ENCODE measurements at regions not wholly inside any gene's neighbourhood (a gene's known extent, or its start where the extent isn't known, plus 50 kb on each side); places are given as distances from the start of the nearest gene placed in this dataset.
A peak's percentile ranks its signal among the peaks of the same experiment; 100 is the strongest.

DNA sequence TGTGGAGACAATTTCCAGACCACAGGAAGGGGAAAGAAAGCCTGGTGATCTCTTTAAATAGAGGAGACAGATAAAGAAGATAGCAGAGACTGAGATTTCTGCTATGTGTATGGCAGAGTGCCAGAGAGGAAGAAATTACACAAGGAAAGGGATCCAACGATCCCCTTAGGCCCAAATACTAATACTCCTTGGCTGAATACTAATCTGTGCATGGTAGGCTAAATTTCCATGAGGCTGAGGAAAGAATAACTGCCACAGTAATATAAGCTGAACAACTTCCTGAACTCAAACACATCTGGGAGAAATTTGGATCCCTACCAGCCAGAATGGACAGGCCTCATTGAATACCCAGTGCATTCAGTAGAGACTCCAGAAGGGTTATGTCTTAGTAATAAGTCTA, 83.3 kb upstream of the TNFAIP3 start:
- no peak overlapping the region for H3K9ac ChIP-seq (ENCODE audit: low read length in 3 of 3)
- TF ChIP-seq, protein P1, sequence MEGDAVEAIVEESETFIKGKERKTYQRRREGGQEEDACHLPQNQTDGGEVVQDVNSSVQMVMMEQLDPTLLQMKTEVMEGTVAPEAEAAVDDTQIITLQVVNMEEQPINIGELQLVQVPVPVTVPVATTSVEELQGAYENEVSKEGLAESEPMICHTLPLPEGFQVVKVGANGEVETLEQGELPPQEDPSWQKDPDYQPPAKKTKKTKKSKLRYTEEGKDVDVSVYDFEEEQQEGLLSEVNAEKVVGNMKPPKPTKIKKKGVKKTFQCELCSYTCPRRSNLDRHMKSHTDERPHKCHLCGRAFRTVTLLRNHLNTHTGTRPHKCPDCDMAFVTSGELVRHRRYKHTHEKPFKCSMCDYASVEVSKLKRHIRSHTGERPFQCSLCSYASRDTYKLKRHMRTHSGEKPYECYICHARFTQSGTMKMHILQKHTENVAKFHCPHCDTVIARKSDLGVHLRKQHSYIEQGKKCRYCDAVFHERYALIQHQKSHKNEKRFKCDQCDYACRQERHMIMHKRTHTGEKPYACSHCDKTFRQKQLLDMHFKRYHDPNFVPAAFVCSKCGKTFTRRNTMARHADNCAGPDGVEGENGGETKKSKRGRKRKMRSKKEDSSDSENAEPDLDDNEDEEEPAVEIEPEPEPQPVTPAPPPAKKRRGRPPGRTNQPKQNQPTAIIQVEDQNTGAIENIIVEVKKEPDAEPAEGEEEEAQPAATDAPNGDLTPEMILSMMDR (IDR thresholded peaks at IDR 0.05; ENCODE audit: borderline replicate concordance, extremely low read depth, insufficient read depth): no peak
- H3K27me3 ChIP-seq (ENCODE audit: control insufficient read depth, insufficient read depth, low read length): no peaks in the 10 kb centered on the region
- no peaks in the 10 kb centered on the region for H3K9me3 ChIP-seq (ENCODE audit: control insufficient read depth in 2 of 3, insufficient read depth in 1 of 3, low read length in 3 of 3)
- DNase-seq: no peak
- intact Hi-C loops (cut with DNase I): no loop called here
- H3K36me3 ChIP-seq (ENCODE audit: control insufficient read depth in 2 of 3, insufficient read depth in 3 of 3, low read length in 3 of 3): no peaks in the 10 kb centered on the region
- no peak for FAIRE-seq
- no peak overlapping the region for H3K27ac ChIP-seq (ENCODE audit: low read depth in 2 of 2, low read length in 2 of 2)
- no peaks in the 10 kb centered on the region for H3K4me1 ChIP-seq (ENCODE audit: control insufficient read depth in 2 of 3, insufficient read depth in 2 of 3, low read depth in 1 of 3, low read length in 3 of 3)
- H3K4me3 ChIP-seq (ENCODE audit: low read length in 3 of 3): no peak overlapping the region

DNA sequence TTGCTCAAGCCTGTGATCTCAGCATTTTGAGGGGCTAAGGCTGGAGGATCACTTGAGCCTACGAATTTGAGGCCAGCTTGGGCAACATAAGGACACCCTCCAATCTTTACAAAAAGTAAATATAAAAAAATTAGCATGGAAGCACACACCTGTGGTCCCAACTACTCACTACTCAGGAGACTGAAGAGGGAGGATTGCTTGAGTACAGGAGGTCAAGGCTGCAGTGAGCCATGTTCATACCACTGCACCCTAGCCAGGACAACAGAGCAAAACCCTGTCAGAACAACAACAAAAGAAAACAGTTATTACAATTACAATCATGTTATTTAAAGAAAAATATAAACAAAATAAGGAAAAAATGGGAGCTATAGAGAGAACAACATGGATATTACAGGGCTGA, 82.5 kb upstream of the TNFAIP3 start:
- FAIRE-seq (no peak), DNase-seq (no peak)
- intact Hi-C loops (cut with DNase I): no loop called here
- Histone ChIP-seq H3K27ac (ENCODE audit: low read depth in 2 of 2, low read length in 2 of 2) (no peak overlapping the region), H3K36me3 (ENCODE audit: control insufficient read depth in 2 of 3, insufficient read depth in 3 of 3, low read length in 3 of 3) (no peaks in the 10 kb centered on the region), H3K4me3 (ENCODE audit: low read length in 3 of 3) (no peak overlapping the region), H3K9me3 (ENCODE audit: control insufficient read depth in 2 of 3, insufficient read depth in 1 of 3, low read length in 3 of 3) (no peaks in the 10 kb centered on the region), H3K4me1 (ENCODE audit: control insufficient read depth in 2 of 3, insufficient read depth in 2 of 3, low read depth in 1 of 3, low read length in 3 of 3) (no peaks in the 10 kb centered on the region), H3K27me3 (ENCODE audit: control insufficient read depth, insufficient read depth, low read length) (no peaks in the 10 kb centered on the region), H3K9ac (ENCODE audit: low read length in 3 of 3) (no peak overlapping the region)
- TF ChIP-seq, protein P1 (IDR thresholded peaks at IDR 0.05; ENCODE audit: borderline replicate concordance, extremely low read depth, insufficient read depth): no peak

DNA sequence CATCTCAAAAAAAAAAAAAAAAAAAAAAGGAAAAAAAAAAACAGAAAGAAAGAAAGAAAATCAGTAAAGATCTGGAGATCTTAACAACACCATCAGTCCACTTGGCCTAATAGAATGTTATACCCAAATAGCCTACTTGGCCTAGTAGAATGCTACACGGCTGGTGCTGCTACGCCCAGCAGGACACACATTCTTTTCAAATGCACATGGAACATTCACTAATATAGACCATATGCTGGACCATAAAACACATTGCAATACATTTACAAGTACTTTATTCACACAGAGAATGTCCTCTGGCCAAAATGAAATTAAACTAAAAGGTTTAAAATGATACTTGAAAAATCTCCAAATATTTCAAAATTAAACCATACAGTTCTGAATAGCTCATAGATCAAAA, 80.0 kb upstream of the TNFAIP3 start:
- no peak overlapping the region for H3K4me3 ChIP-seq (ENCODE audit: low read length in 3 of 3)
- no peaks in the 10 kb centered on the region for H3K36me3 ChIP-seq (ENCODE audit: control insufficient read depth in 2 of 3, insufficient read depth in 3 of 3, low read length in 3 of 3)
- FAIRE-seq (no peak), DNase-seq (no peak)
- no peaks in the 10 kb centered on the region for H3K9me3 ChIP-seq (ENCODE audit: control insufficient read depth in 2 of 3, insufficient read depth in 1 of 3, low read length in 3 of 3)
- H3K4me1 ChIP-seq (ENCODE audit: control insufficient read depth in 2 of 3, insufficient read depth in 2 of 3, low read depth in 1 of 3, low read length in 3 of 3): no peaks in the 10 kb centered on the region
- no peaks in the 10 kb centered on the region for H3K27me3 ChIP-seq (ENCODE audit: control insufficient read depth, insufficient read depth, low read length)
- TF ChIP-seq, protein P1 (IDR thresholded peaks at IDR 0.05; ENCODE audit: borderline replicate concordance, extremely low read depth, insufficient read depth): no peak
- intact Hi-C loops (cut with DNase I): no loop called here
- no peak overlapping the region for H3K27ac ChIP-seq (ENCODE audit: low read depth in 2 of 2, low read length in 2 of 2)
- no peak overlapping the region for H3K9ac ChIP-seq (ENCODE audit: low read length in 3 of 3)

DNA sequence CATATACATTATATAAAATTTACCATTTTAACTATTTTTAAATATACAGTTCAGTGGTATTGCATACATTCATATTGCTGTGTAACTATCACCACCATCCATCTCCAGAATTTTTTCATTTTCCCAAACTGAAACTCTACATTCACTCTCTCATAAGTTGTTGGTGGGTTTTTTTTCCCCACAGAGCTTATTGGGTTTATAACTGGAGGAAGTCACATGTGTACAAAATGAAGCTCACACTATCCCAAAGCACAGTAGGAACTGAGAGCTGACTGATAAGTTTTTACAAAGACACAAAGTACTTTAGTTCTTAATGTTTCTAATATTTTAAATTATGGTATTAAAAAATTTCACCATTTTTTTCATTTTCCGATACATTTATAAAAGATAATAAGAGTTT, 78.8 kb upstream of the TNFAIP3 start:
- no peak overlapping the region for H3K9ac ChIP-seq (ENCODE audit: low read length in 3 of 3)
- H3K27ac ChIP-seq (ENCODE audit: low read depth in 2 of 2, low read length in 2 of 2): no peak overlapping the region
- no peaks in the 10 kb centered on the region for H3K9me3 ChIP-seq (ENCODE audit: control insufficient read depth in 2 of 3, insufficient read depth in 1 of 3, low read length in 3 of 3)
- TF ChIP-seq, protein P1 (IDR thresholded peaks at IDR 0.05; ENCODE audit: borderline replicate concordance, extremely low read depth, insufficient read depth): no peak
- FAIRE-seq (peak; percentile 27), DNase-seq (no peak)
- H3K36me3 ChIP-seq (ENCODE audit: control insufficient read depth in 2 of 3, insufficient read depth in 3 of 3, low read length in 3 of 3): no peaks in the 10 kb centered on the region
- H3K4me3 ChIP-seq (ENCODE audit: low read length in 3 of 3): no peak overlapping the region
- no peaks in the 10 kb centered on the region for H3K27me3 ChIP-seq (ENCODE audit: control insufficient read depth, insufficient read depth, low read length)
- intact Hi-C loops (cut with DNase I): no loop called here
- no peaks in the 10 kb centered on the region for H3K4me1 ChIP-seq (ENCODE audit: control insufficient read depth in 2 of 3, insufficient read depth in 2 of 3, low read depth in 1 of 3, low read length in 3 of 3)
